ENCODE measurements at regions not wholly inside any gene's neighbourhood (a gene's known extent, or its start where the extent isn't known, plus 50 kb on each side); places are given as distances from the start of the nearest gene placed in this dataset.

DNA sequence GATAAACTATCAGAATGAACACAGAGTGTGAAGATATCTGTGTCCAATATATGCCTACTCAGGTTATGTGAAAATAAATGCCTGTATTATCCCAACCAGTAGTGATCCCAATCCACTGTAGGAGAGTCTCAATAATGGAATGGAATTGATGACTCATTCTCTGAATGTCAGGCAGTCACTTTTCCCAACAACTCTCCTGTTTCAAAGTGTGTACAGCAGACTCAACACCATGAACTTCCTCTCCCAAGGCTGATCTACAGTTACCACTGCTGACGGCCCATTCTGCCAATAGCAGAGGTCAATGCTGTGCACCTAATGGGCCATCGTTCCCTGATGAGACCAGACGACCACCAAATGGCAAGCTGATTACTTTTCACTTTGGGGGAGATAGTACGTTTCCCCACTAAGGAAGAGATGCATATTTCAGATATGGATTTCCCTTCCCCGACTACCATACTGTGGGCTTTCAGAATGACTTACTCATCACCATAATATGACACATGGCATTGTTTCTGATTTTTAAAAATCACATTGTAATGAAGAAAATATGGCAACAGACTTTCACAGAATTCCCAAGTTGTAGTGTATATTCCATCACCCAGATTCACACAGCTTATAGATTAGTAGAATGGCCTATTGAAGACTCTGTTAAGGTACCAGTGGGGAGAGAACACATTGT is 601.7 kb upstream of the VRK2 start:
- TF ChIP-seq, protein P1, sequence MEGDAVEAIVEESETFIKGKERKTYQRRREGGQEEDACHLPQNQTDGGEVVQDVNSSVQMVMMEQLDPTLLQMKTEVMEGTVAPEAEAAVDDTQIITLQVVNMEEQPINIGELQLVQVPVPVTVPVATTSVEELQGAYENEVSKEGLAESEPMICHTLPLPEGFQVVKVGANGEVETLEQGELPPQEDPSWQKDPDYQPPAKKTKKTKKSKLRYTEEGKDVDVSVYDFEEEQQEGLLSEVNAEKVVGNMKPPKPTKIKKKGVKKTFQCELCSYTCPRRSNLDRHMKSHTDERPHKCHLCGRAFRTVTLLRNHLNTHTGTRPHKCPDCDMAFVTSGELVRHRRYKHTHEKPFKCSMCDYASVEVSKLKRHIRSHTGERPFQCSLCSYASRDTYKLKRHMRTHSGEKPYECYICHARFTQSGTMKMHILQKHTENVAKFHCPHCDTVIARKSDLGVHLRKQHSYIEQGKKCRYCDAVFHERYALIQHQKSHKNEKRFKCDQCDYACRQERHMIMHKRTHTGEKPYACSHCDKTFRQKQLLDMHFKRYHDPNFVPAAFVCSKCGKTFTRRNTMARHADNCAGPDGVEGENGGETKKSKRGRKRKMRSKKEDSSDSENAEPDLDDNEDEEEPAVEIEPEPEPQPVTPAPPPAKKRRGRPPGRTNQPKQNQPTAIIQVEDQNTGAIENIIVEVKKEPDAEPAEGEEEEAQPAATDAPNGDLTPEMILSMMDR (conservative IDR thresholded peaks at IDR 0.05) = no peak
- no peak for TF ChIP-seq EZH2 (IDR thresholded peaks at IDR 0.05; ENCODE audit: low read depth)

Data from PC-9 (cell line).